ENCODE measurements at regions not wholly inside any gene's neighbourhood (a gene's known extent, or its start where the extent isn't known, plus 50 kb on each side); places are given as distances from the start of the nearest gene placed in this dataset.

GRCh38 chr1:193321242-193321840, 134.9 kb upstream of the B3GALT2 start:
- intact Hi-C loops (cut with micrococcal nuclease) = no loop called here
- H3K27me3 Mint-ChIP-seq = no peaks in the 10 kb centered on the region
- H3K36me3 Mint-ChIP-seq (ENCODE audit: low read depth) = no peaks in the 10 kb centered on the region
- no peak for TF ChIP-seq CTCF (IDR thresholded peaks at IDR 0.05)
- ChIA-PET CTCF (no interaction called here), POLR2A (no interaction called here)
- H3K4me3 Mint-ChIP-seq = no peak overlapping the region
- H3K4me1 Mint-ChIP-seq = no peaks in the 10 kb centered on the region
- ATAC-seq (ENCODE audit: low read depth) (no peak), DNase-seq (no peak)
- no peak overlapping the region for H3K27ac Mint-ChIP-seq
- H3K9me3 Mint-ChIP-seq = peaks cover 17% of the 10 kb centered on the region

GRCh38 chr1:193320270-193320669, 133.9 kb upstream of the B3GALT2 start:
- Mint-ChIP-seq H3K4me1 (no peaks in the 10 kb centered on the region), H3K27me3 (no peaks in the 10 kb centered on the region), H3K36me3 (ENCODE audit: low read depth) (no peaks in the 10 kb centered on the region), H3K4me3 (no peak overlapping the region), H3K9me3 (peaks cover 17% of the 10 kb centered on the region), H3K27ac (no peak overlapping the region)
- ChIA-PET CTCF (no interaction called here), POLR2A (no interaction called here)
- intact Hi-C loops (cut with micrococcal nuclease) = no loop called here
- ATAC-seq (ENCODE audit: low read depth) (no peak), DNase-seq (no peak)
- TF ChIP-seq CTCF (IDR thresholded peaks at IDR 0.05) = no peak

GRCh38 chr1:193318347-193318746, 131.9 kb upstream of the B3GALT2 start:
- ATAC-seq (ENCODE audit: low read depth) = no peak
- intact Hi-C loops (cut with micrococcal nuclease) = no loop called here
- Mint-ChIP-seq H3K27me3 (no peaks in the 10 kb centered on the region), H3K36me3 (ENCODE audit: low read depth) (no peaks in the 10 kb centered on the region), H3K4me3 (no peak overlapping the region), H3K4me1 (no peaks in the 10 kb centered on the region), H3K9me3 (peaks cover 13% of the 10 kb centered on the region), H3K27ac (no peak overlapping the region)
- TF ChIP-seq CTCF (IDR thresholded peaks at IDR 0.05) = no peak
- no peak for DNase-seq
- POLR2A ChIA-PET = no interaction called here
- CTCF ChIA-PET = no interaction called here

GRCh38 chr1:193313354-193314140, 127.1 kb upstream of the B3GALT2 start:
- CTCF ChIA-PET = no interaction called here
- ATAC-seq (ENCODE audit: low read depth) = no peak
- Mint-ChIP-seq H3K4me1 (no peaks in the 10 kb centered on the region), H3K27me3 (peaks cover 4% of the 10 kb centered on the region), H3K9me3 (peaks cover 7% of the 10 kb centered on the region), H3K4me3 (no peak overlapping the region), H3K27ac (no peak overlapping the region), H3K36me3 (ENCODE audit: low read depth) (no peaks in the 10 kb centered on the region)
- intact Hi-C loops (cut with micrococcal nuclease) = no loop called here
- POLR2A ChIA-PET = no interaction called here
- no peak for TF ChIP-seq CTCF (IDR thresholded peaks at IDR 0.05)
- DNase-seq = no peak

GRCh38 chr1:193312432-193312831, 126.0 kb upstream of the B3GALT2 start:
- no peak for TF ChIP-seq CTCF (IDR thresholded peaks at IDR 0.05)
- H3K27ac Mint-ChIP-seq = no peak overlapping the region

More at GRCh38 chr1:193312432-193312831, 126.0 kb upstream of the B3GALT2 start:
- POLR2A ChIA-PET = no interaction called here
- intact Hi-C loops (cut with micrococcal nuclease) = no loop called here
- Mint-ChIP-seq H3K27me3 (peaks cover 4% of the 10 kb centered on the region), H3K4me3 (no peak overlapping the region), H3K36me3 (ENCODE audit: low read depth) (no peaks in the 10 kb centered on the region), H3K4me1 (no peaks in the 10 kb centered on the region), H3K9me3 (no peaks in the 10 kb centered on the region)
- CTCF ChIA-PET = no interaction called here
- DNase-seq = no peak
- no peak for ATAC-seq (ENCODE audit: low read depth)
